Activated gamma-delta T cell treated with Interleukin-2 at 50 U/mL for 16 hours (primary cell): ENCODE measurements at regions not wholly inside any gene's neighbourhood (a gene's known extent, or its start where the extent isn't known, plus 50 kb on each side); places are given as distances from the start of the nearest gene placed in this dataset.

ENCODE experiments used
- DNase-seq: peaks from one replicate; pipeline ENCODE4 v3.0.0-alpha.2; 2020

GRCh38 chr4:114180481-114180880 lies 201.0 kb upstream of the ARSJ start:
- DNase-seq, result peak; percentile 21

- DNase-seq, result no peak
Observed at GRCh38 chr4:114184901-114185300, 205.5 kb upstream of the ARSJ start.

GRCh38 chr4:114187592-114187991 lies 208.1 kb upstream of the ARSJ start:
- DNase-seq, result no peak

DNA sequence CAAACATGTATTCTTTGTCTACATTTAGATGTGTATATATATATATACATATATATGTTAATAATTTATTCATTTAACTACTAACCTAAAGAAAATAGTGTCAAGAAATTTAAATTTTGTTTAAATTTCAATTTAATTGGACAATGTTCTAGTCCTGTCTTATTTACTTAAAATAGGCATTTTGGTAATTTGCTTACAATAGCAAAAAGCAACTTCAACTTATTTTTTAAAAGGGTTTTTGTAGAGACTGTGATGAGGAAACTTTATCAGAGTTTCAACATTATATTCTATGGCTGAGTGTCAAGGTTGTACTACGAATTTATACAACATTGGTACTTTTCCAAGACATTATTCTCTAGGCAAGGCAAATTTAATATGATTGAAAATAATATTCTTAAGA lies 212.0 kb upstream of the ARSJ start:
- no peak for DNase-seq

DNA sequence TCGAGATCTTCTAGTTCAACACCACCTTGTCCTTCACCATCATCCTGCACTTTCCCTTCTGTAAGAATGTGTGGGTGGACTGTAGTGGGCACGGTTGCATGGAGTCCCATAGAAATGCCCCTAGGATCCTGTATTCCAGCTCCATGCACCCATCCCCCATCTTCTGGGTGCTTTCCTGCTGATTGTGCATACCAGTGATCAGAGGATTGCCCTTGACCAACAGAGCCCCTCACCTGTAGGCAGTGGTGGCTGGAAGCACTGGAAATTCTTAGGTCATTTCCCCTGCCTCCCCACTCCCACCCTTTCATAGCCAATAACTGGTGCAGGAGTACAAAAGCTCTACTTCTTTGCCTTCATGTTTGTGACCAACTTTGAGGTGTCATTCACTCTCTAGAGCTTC lies 213.4 kb upstream of the ARSJ start:
- no peak for DNase-seq

- no peak for DNase-seq
Observed at GRCh38 chr4:114193624-114194399, 214.4 kb upstream of the ARSJ start.

DNA sequence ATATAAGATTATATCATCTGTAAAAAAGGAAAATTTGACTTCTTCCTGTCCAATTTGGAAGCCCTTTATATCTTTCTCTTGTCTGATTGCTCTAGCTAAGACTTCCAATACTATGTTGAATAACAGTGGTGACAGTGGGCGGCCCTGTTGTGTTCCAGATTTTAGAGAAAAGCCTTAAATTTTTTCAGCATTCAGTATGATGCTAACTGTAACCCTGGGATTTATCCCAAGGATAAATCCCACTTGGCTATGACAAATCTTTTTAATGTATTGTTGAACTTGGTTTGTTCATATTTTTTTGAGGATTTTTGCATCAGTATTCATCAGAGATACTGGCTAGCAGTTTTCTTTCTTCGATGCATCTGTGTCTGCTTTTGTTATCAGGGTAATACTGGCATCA lies 217.2 kb upstream of the ARSJ start:
- no peak for DNase-seq

- no peak for DNase-seq
Observed at GRCh38 chr4:114200026-114200425, 220.6 kb upstream of the ARSJ start.

DNA sequence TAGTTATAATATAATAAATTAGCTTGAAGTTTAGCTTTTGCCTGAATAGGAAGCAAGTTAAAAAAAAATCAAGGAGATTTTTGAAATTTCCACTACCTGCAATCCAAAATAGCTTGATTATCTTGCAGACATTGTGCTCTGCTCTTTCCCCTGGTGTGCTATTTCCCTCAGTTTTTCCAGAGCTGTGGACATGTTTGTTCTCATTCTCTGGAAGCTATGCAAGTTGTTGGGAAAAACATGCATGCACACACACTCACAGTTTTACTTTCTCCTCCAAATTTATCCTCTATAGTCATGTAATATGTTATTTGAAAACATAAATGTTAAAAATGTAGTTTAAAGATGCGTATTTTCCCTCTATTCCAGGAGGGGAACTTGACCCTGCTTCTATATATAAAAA lies 225.8 kb upstream of the ARSJ start:
- DNase-seq, result no peak

GRCh38 chr4:114208574-114209151 lies 229.2 kb upstream of the ARSJ start:
- DNase-seq, result no peak

DNA sequence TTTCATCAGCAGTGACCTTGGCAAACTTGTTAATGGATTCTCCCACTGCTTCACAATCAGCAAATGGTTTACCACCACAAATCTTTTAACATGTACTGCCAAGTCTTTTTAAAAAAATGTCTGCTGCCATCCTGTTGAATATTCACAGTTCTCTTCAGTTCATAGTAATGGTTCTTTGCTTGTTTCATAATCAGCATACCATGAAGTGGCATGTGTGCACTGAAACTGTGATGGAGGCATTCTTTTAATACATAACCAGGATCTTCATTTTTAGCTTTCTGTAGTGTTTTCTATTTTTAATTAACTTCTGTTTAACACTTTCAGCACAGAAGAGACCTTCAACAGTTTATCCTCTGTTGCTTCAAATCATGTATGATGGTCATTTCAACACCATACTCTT lies 230.1 kb upstream of the ARSJ start:
- DNase-seq, result no peak

- no peak for DNase-seq
Observed at GRCh38 chr4:114211556-114211955, 232.1 kb upstream of the ARSJ start.

DNA sequence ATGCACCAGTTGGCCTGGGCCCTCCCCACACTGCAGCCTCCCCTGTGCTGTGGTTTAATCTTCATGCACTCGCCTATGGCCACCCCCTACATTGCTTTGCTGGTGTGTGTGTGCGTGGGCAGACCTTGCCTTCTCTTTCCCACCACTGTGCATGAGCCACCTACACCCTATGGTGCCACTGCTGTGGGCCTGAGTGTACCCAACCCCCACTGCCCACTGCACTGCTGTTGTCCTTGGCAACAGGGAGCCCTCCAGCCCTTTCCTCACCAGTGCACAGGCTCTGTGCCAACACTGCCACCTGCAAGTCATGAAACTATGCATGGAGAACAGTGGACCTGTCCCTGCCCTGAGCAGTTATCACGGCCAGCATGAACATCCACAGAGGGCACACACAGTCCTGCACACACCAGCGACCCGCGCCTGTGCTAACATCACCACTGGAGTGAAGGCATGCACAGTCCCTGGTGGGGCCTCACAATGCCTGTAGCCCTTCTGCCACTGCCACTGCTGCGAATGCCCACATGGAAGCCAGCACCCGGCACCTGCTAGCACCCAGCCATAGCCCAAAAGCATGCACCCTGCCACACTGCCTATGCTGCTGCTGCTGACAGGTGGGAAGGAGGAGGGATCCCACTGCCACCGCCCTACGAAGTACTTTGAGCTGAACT lies 237.8 kb upstream of the ARSJ start:
- DNase-seq, result no peak

- no peak for DNase-seq
Observed at GRCh38 chr4:114223580-114223979, 244.1 kb upstream of the ARSJ start.

DNA sequence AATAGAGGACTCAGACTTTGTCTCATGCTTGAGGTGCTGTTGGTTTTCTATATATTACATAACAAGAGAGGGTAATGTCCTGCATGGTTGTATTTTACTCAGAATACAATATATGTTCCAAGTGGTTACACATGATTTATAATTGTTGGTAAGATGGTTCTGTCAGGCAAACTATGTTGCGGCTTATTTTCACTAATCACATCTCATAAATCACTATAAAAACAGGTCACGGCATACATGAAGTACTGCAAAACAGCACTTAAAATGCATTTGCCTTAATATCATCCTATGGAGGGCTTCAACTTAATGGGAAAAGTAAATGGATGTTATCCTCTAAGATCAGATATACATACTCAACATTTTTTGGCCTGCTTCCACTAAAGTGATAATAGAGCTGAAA lies 246.0 kb upstream of the ARSJ start:
- DNase-seq, result no peak

DNA sequence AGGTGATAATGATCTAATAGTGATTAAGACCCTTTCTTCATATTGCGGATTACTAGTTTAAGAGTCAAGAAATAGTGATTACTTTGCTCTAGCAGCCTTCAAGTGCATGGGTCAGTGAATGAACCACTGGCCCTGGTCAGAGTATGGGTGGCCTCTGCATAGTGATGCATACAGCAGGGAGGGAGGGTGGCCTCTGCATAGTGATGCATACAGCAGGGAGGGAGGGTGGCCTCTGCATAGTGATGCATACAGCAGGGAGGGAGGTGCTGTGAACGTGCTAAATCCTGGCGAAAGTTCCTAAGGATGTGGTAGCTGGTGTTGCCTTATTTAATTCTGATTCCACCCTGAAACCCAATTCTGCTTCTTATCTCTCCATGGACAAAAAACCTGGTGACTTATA lies 246.7 kb upstream of the ARSJ start:
- no peak for DNase-seq

- DNase-seq, result no peak
Observed at GRCh38 chr4:114226968-114227760, 247.7 kb upstream of the ARSJ start.

DNA sequence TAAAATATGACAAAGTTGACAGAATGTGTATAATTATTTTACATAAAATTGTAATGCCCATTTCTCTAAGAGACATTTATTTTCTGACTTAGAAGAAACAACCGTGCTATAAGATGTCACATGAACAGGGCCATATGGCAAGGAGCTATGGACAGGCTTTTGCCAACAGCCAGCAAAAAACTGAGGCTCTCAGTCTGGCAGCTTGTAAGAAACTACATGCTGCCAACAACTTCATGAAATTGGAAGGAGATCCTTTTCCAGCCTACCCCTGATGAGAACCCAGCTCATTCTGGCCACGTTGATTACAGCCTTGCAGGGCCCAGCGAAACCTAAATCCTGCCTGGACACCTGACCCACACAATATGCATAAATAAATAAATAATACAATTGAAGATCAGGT lies 250.3 kb upstream of the ARSJ start:
- no peak for DNase-seq

GRCh38 chr4:114236171-114236769 lies 256.8 kb upstream of the ARSJ start:
- DNase-seq, result no peak

- DNase-seq, result no peak
Observed at GRCh38 chr4:114237997-114238396, 258.6 kb upstream of the ARSJ start.

- DNase-seq, result no peak
Observed at GRCh38 chr4:114249561-114249960, 270.1 kb upstream of the ARSJ start.

DNA sequence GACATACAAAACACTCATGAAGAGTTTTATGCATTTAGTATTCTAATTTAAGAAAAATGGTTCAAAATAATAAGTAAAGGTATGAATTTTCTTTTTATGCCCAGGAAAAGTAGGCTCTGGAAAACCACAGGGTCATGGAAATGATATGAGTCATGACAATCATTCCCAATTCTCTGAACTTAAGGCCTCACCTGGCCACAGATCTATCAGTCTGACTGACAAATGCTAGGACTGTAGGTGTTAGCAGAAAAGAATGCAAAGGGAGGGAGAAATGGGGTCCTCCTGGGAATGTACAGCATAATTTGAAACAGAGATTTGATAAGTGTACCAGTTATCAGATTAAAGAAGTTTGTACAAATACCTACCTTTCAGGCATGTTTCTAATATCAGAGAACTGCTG lies 270.5 kb upstream of the ARSJ start:
- no peak for DNase-seq

DNA sequence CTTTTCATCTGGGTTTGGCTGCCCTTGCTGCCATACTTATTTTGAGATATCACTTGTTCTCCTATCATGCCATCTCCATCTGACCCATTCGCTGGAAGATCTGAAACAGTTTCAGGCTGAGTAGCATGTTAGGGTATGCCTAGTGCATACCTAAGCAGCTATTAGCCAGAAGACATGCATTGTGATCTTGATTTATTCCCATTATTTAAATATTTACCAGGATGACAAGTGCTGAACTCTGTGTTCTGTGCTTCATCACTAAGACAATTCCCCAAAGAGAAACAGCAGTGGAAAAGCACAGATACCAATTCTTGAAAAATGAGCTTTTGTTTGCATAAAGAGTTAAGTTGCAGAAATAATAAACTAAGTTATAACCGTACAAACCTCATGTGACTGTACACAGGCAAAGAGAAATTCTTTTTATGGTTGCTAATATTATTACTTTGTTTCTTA lies 271.0 kb upstream of the ARSJ start:
- no peak for DNase-seq
